Astrocyte (in vitro differentiated cells and primary cell): ENCODE measurements at regions not wholly inside any gene's neighbourhood (a gene's known extent, or its start where the extent isn't known, plus 50 kb on each side); places are given as distances from the start of the nearest gene placed in this dataset.

ENCODE experiments used
- DNase-seq: peaks from one replicate; pipeline ENCODE4 v3.0.0-alpha.2; 2010; ENCODE audit warnings: low read depth
- FAIRE-seq: peaks from 2 replicates; lab custom pipeline; 2011; peaks lifted over from hg19 to GRCh38; lab: Jason Lieb, UNC
- H2AFZ ChIP-seq: 2 replicates; pipeline ENCODE4 v1.6.0; 2012; ENCODE audit warnings: low read depth, low read length, inconsistent platforms
- H3K27ac ChIP-seq: 2 replicates; pipeline ENCODE4 v1.5.1; 2011; ENCODE audit warnings: low read depth, low read length, inconsistent platforms
- H3K27me3 ChIP-seq: 2 replicates; pipeline ENCODE4 v1.6.0; 2011; ENCODE audit warnings: low read length, inconsistent platforms; ENCODE audit not compliant: insufficient read depth
- H3K36me3 ChIP-seq: 2 replicates; pipeline ENCODE4 v1.5.1; 2011; ENCODE audit warnings: low read length, inconsistent platforms; ENCODE audit not compliant: insufficient read depth
- H3K4me1 ChIP-seq: 2 replicates; pipeline ENCODE4 v1.5.1; 2011; ENCODE audit warnings: low read length, inconsistent platforms; ENCODE audit not compliant: insufficient read depth
- H3K4me2 ChIP-seq: 2 replicates; pipeline ENCODE4 v1.6.0; 2012; ENCODE audit warnings: low read length, inconsistent platforms
- H3K4me3 ChIP-seq: 2 replicates; pipeline ENCODE4 v1.5.1; 2011; ENCODE audit warnings: low read depth, mild to moderate bottlenecking, low read length, inconsistent platforms; ENCODE audit not compliant: insufficient read depth
- H3K79me2 ChIP-seq: 2 replicates; pipeline ENCODE4 v1.6.0; 2012; ENCODE audit warnings: mild to moderate bottlenecking, low read length, inconsistent platforms; ENCODE audit not compliant: insufficient read depth
- H3K9ac ChIP-seq: 2 replicates; pipeline ENCODE4 v1.6.0; 2012; ENCODE audit warnings: mild to moderate bottlenecking, low read length, inconsistent platforms
- H3K9me3 ChIP-seq: 2 replicates; pipeline ENCODE4 v1.5.1; 2012; ENCODE audit warnings: low read depth, mild to moderate bottlenecking, low read length, inconsistent platforms; ENCODE audit not compliant: insufficient read depth
- H4K20me1 ChIP-seq: 2 replicates; pipeline ENCODE4 v1.6.0; 2012; ENCODE audit warnings: low read length, inconsistent platforms; ENCODE audit not compliant: insufficient read depth
- H3K27ac Mint-ChIP-seq: one replicate; pipeline ENCODE4 v1.8.0; 2021; ENCODE audit warnings: mild to moderate bottlenecking, mixed read lengths; ENCODE audit not compliant: unreplicated experiment
- H3K27me3 Mint-ChIP-seq: one replicate; pipeline ENCODE4 v1.8.0; 2021; ENCODE audit warnings: low read depth, mixed read lengths; ENCODE audit not compliant: unreplicated experiment
- H3K36me3 Mint-ChIP-seq: one replicate; pipeline ENCODE4 v1.8.0; 2021; ENCODE audit warnings: low read depth, mixed read lengths; ENCODE audit not compliant: unreplicated experiment
- H3K4me1 Mint-ChIP-seq: one replicate; pipeline ENCODE4 v1.8.0; 2021; ENCODE audit warnings: low read depth, mixed read lengths; ENCODE audit not compliant: unreplicated experiment
- H3K4me3 Mint-ChIP-seq: one replicate; pipeline ENCODE4 v1.8.0; 2021; ENCODE audit warnings: mild to moderate bottlenecking, moderate library complexity, mixed read lengths; ENCODE audit not compliant: unreplicated experiment
- H3K9me3 Mint-ChIP-seq: one replicate; pipeline ENCODE4 v1.8.0; 2021; ENCODE audit warnings: mild to moderate bottlenecking, mixed read lengths; ENCODE audit not compliant: unreplicated experiment
- CTCF ChIP-seq: IDR thresholded peaks from 2 replicates; pipeline ENCODE4 v1.5.1; 2011; ENCODE audit warnings: low read depth, mild to moderate bottlenecking, inconsistent platforms, low read length, moderate library complexity; ENCODE audit not compliant: insufficient read depth
- EZH2 ChIP-seq: IDR thresholded peaks from 2 replicates; pipeline ENCODE4 v1.6.1; 2012; ENCODE audit warnings: mild to moderate bottlenecking, low read length, inconsistent platforms; ENCODE audit not compliant: insufficient read depth

- Histone ChIP-seq H3K4me3 (no peak overlapping the region), H3K9me3 (peaks cover 4% of the 10 kb centered on the region), H3K79me2 (no peaks in the 10 kb centered on the region), H3K9ac (no peak overlapping the region), H3K36me3 (no peaks in the 10 kb centered on the region), H3K4me2 (no peak overlapping the region), H4K20me1 (no peaks in the 10 kb centered on the region), H2AFZ (no peak overlapping the region), H3K27ac (no peak overlapping the region), H3K4me1 (no peaks in the 10 kb centered on the region), H3K27me3 (no peaks in the 10 kb centered on the region)
- H3K4me1 Mint-ChIP-seq, result no peaks in the 10 kb centered on the region
- no peak for DNase-seq
- H3K4me3 Mint-ChIP-seq, result no peak overlapping the region
- no peaks in the 10 kb centered on the region for H3K27me3 Mint-ChIP-seq
- no peak overlapping the region for H3K27ac Mint-ChIP-seq
- no peak for TF ChIP-seq EZH2
- TF ChIP-seq CTCF, result no peak
- no peaks in the 10 kb centered on the region for H3K36me3 Mint-ChIP-seq
- no peaks in the 10 kb centered on the region for H3K9me3 Mint-ChIP-seq
- no peak for FAIRE-seq
These were observed 687.8 kb downstream of the TDRD15 start for GRCh38 chr2:21811541-21811940.

- H3K79me2 ChIP-seq, result no peaks in the 10 kb centered on the region
- peaks cover 4% of the 10 kb centered on the region for H3K9me3 ChIP-seq
- H3K27ac Mint-ChIP-seq, result no peak overlapping the region
- H3K27me3 Mint-ChIP-seq, result no peaks in the 10 kb centered on the region
- H3K36me3 Mint-ChIP-seq, result no peaks in the 10 kb centered on the region
- FAIRE-seq (no peak), DNase-seq (no peak)
- no peak overlapping the region for H3K4me3 ChIP-seq
- H3K27me3 ChIP-seq, result no peaks in the 10 kb centered on the region
- H3K9me3 Mint-ChIP-seq, result no peaks in the 10 kb centered on the region
- no peaks in the 10 kb centered on the region for H4K20me1 ChIP-seq
- H3K27ac ChIP-seq, result no peak overlapping the region
- no peak overlapping the region for H3K4me3 Mint-ChIP-seq
- no peak overlapping the region for H2AFZ ChIP-seq
- no peak overlapping the region for H3K9ac ChIP-seq
- no peaks in the 10 kb centered on the region for H3K4me1 ChIP-seq
- no peaks in the 10 kb centered on the region for H3K4me1 Mint-ChIP-seq
- H3K36me3 ChIP-seq, result no peaks in the 10 kb centered on the region
- no peak overlapping the region for H3K4me2 ChIP-seq
- TF ChIP-seq EZH2 (no peak), CTCF (no peak)
These were observed 689.0 kb downstream of the TDRD15 start for GRCh38 chr2:21812766-21813165.

- Mint-ChIP-seq H3K27ac (no peak overlapping the region), H3K9me3 (no peaks in the 10 kb centered on the region), H3K36me3 (no peaks in the 10 kb centered on the region), H3K4me3 (no peak overlapping the region), H3K4me1 (no peaks in the 10 kb centered on the region), H3K27me3 (no peaks in the 10 kb centered on the region)
- Histone ChIP-seq H3K9me3 (peaks cover 4% of the 10 kb centered on the region), H4K20me1 (no peaks in the 10 kb centered on the region), H2AFZ (no peak overlapping the region), H3K4me1 (no peaks in the 10 kb centered on the region), H3K27ac (no peak overlapping the region), H3K9ac (no peak overlapping the region), H3K4me3 (no peak overlapping the region), H3K4me2 (no peak overlapping the region), H3K27me3 (no peaks in the 10 kb centered on the region), H3K79me2 (no peaks in the 10 kb centered on the region), H3K36me3 (no peaks in the 10 kb centered on the region)
- FAIRE-seq (no peak), DNase-seq (no peak)
- TF ChIP-seq CTCF (no peak), EZH2 (no peak)
These were observed 690.9 kb downstream of the TDRD15 start for GRCh38 chr2:21814588-21815149.
